Forelimb muscle (tissue), 1 donor: ENCODE measurements at regions not wholly inside any gene's neighbourhood (a gene's known extent, or its start where the extent isn't known, plus 50 kb on each side); places are given as distances from the start of the nearest gene placed in this dataset.
"Not testable (repeated sequence)": the region's sequence is repeated elsewhere in the genome, so short reads cannot be mapped to it uniquely, and the experiment has no call there.

Experiments
- DNase-seq: peaks from one replicate; pipeline ENCODE4 v3.0.0-alpha.2; 2013; ENCODE audit warnings: low read depth

DNA sequence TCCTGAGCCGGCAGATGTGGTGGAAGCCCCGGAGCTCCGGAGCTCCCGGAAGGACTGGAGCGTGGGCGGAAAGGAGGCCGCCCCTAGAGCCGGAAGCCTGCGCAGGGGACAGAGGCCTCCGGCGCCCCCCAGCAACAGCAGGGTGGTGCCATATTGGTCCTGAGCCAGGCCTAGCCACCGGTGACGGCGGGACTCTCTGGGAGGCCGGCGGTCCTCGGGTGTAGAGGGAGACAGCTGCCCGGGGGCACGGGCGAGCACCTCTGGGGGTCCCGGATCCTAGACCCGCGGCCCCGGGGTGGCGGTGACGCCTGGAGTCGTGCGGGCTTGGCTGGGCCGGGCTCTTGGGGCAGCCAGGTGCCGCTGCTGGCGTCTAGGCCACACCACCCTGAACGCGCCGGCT lies 1472.2 kb downstream of the FOXD4L5 start:
- DNase-seq, result not testable (repeated sequence)

DNA sequence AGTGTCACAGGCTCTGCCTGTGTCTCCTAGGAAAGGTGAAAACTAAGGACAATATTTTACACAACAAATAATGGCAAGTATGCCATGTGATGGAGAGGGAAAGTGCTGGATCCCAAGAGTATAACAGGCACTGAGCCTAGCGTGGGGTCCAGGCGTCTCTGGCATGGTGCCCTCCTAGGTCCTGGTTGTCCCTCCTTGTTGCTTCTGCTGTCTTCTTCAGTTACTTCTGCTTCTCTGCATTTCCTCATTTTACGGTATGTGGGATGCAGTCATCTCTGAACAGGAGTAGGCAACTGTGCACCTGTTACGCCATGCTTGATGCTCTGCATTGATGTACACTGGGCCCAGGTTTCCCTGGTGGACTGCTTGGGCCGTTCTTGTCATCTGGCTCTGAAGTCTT lies 1480.8 kb downstream of the FOXD4L5 start:
- DNase-seq, result not testable (repeated sequence)

DNA sequence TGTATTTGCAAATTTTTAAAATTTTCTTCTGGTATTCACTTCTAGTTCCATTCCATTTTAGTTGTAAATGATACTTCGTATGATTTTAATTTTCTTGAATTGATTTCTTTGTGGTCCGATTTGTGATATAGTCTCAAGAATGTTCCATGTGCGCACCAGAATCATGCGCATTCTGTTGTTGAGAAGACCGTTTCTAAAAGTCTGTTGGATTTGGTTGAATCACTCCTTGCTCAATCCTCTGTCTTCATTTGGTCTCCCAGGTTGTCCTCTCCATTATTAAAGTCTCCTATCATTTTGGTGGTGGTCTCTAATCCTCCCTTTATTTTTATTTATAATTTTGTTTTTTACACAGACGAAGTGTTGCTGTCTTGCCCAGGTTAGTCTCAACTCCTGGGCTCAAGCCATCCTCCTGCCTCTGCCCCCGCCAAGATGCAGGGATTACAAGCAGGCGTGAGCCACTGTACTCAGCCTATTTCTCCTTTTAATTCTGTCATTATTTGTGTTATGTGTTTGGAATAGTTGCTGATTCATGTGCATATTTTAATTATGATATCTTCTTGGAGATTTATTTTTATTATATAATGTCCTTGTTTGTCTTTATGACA lies 1490.8 kb downstream of the FOXD4L5 start:
- not testable (repeated sequence) for DNase-seq

DNA sequence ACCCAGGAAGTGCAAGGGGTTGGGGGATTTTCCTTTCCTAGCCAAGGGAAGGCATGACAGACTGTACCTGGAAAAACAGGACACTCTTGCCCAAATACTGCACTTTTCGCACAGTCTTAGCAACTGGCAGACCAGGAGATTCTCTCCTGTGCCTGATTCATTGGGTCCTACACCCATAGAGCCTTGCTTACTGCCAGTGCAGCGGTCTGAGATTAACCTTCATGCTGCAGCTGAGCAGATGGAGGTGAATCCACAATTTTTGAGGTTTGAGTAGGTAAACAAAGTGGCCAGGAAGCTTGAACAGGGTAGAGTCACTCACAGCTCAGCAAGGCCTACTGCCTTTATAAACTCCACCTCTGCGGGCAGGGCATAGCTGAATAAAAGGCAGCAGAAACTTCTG lies 1497.6 kb downstream of the FOXD4L5 start:
- DNase-seq, result not testable (repeated sequence)

DNA sequence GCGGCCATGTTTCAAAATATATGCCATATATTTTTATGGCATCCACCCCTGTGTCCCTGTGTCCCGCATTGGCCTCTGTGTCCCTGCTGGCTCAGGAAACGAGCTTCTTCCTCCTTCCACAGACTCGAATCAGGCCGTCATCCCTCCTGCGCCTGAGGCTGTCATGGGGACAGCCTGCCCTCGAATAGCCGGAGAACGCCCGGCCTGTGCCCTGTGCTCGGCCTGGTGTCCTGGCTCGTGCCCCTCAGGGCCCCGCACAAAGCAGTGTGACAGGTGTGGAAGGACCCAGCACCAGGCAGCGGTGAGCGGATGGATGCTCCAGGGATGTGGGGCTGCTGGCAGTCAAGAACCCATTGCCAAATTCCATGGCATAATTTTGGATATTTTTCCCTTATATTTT lies 1500.0 kb downstream of the FOXD4L5 start:
- not testable (repeated sequence) for DNase-seq

DNA sequence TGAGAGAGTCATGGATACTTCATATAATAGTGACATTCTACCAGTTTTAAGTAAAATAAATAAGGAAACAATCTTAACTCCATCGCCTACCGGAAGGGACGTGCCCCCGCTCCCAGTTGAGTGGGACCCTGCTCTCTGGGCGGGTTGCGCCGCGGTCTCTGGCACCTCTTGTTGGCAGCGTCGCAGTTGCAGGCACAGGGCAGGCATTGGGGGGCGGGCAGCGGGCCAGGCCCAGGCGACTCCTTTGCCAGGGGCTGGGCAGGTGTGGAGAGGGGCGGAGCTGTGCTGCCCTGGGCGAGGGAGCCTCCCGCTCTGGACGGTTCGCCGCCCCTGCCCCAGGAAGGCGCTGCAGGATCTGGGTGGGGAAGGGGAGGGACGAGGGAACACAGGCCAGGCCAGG lies 1500.6 kb downstream of the FOXD4L5 start:
- not testable (repeated sequence) for DNase-seq

DNA sequence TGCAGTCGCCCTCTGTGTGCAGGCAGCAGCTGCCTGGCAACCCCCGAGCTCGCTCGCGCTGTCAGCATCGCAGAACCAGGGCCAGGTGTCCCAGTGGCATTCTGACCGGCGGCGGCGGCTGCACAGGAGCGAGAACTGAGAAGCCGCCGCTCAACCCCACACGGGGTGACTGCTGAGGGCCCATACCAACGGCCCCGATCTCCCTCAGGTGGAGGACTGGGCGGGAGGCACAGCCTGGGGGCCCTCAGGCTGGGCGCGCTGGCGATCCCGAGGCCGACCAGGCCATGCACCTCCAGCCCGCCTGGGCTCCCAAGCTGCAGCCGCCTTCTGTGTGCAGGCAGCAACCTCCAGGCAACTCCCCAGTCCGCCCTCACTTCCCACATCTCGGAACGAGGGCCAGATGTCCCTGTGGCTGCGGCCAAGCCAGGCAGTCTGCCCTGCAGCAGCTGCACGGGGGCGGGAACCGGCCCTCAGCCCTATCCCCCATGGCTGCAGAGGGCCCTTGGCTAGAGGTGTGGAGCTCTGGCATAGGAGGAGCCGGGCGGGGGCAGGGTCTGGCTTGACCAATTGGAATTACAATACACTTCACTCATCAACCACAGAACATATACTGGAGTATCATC lies 1503.1 kb downstream of the FOXD4L5 start:
- not testable (repeated sequence) for DNase-seq

DNA sequence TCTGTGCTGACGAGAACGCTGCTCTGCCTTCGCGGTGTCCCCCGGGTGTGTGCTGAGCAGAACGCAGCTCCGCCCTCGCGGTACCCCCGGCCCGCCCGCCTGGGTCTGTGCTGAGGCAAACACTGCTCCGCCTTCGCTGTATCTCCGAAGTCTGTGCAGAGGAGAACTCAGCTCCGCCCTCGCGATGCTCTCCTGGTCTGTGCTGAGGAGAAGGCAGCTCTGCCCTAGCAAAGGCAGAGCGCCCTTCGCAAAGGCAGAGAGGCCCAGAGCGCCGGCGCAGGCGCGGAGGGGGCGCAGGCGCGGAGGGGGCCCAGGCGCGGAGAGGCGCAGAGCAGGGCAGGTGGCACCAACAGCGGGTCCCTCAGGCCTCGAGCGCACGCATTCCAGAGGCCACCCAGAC lies 1503.6 kb downstream of the FOXD4L5 start:
- not testable (repeated sequence) for DNase-seq

DNA sequence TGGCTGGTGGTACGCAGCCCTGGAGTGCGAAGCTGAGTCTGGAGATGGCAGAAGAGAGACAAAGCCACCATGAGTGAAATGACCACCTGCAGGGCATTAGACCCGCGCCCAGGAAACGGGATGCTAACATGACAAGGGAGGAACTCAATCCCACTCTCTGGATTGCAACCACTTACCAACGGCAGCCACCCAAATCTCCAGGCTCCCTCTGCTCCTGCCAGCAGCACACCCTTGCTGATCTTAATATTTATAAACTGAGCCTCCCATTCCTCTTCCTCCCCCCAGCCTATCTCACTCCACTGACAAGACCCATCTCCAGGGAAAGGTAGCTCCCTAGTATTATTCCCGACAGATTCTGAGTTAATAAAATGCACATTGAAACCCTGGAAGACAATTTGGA lies 1508.8 kb downstream of the FOXD4L5 start:
- DNase-seq, result not testable (repeated sequence)

DNA sequence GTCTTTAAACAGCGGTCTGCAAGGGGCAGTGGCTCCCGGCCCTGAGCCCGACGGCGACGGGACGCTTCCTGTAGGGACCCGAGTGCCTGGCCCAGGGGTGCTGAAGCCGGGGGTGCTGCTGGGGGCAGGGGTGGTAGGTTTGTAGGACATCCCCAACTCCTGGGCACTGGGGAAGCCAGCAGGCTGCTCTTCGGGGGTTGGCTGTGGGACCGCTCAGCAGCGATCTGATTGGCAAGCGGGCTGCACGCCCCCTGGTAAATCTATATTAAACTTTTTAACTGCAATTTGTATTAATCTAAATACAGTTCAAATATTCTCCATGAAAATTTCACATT lies 1510.0 kb downstream of the FOXD4L5 start:
- not testable (repeated sequence) for DNase-seq

DNA sequence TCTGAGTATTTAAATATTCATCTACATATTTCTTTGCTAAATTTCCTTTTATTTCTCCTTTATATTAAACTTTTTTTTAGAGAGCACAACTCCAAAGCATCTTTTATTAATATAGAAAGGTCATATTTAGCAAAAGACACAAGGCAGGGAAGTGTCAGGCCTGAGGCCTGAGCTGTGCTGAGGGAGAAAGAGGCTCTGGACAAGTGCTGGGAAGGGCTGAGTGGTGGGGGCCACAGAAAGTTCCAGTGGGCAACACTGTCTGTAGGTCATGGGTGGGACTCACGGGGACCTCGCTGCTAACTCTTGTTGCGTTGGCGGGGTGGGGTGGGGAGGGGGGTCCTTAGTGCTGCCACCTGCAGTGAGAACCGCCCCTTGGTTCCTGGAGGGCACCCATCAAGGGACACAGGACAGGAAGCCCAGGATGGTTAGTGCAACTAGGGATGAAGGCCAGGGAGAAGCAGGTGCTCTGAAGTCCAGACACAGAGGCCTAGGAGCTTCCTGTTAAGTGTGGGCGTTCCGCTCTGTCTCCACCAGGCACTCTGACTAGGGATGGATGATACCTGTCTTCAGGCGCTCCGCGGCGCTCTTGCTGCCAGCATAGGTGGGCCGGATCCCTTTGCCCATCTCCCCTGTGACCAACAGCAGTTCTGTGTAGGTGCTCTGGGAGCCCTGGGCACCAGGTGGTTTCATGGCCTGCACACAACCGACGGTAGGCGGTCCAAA lies 1510.5 kb downstream of the FOXD4L5 start:
- DNase-seq, result not testable (repeated sequence)

DNA sequence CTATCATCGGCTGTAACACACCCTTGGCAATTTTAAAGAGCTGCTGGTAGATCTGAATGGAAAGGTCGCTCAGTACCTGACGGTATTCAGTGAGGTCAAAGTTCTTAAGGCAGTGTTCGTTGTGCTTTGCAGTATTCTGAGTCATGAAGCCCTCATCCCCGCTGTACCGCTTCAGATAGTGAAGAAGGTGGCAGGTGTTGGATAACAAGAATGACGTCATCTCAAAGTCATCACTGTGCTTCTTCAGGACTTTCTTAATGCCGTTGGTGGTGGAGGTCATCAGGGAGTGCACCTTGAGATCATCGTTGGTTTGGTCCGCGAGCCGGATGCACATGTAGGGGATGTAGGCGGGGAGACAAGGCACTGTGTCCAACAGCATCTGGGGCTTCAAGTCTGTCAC lies 1522.8 kb downstream of the FOXD4L5 start:
- not testable (repeated sequence) for DNase-seq

DNA sequence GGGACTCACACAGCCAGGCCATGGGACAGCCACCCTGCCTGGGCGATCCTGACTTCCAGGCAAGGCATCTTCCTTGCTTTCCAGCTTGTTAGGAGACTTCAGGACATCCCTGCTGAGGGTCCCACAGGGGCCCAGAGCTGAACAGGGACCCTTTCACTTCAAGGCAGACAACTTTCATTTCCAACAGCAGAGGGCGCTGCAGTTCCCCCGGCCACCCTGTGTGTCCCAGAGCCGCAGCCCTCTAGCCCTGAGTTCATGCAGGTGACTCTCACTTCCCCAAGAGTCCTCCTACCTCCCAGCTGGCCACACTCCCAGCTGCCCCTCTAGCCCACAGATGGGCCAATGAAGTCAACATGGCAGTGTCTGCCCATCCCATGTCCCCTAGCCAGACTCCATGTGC lies 1556.0 kb downstream of the FOXD4L5 start:
- not testable (repeated sequence) for DNase-seq

DNA sequence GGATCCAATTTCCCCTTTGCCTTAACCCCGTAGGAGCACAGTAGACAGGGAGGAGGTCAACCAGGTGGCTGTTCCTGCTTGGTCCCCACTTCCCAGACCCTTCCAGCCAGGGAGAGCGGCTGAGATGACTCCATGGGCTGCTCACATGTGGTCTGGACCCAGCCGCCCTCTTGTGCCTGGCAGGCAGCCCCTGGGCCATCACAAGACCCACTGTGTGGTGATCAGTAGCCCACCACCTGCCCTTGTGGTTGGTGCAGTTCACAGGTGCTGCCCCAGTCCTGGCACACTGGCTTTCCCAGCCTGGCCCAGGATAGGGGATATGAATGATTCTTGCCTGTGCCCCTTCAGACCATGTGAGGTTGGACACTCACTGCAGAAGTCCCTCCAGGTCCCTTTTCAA lies 1556.7 kb downstream of the FOXD4L5 start:
- DNase-seq, result no peak

DNA sequence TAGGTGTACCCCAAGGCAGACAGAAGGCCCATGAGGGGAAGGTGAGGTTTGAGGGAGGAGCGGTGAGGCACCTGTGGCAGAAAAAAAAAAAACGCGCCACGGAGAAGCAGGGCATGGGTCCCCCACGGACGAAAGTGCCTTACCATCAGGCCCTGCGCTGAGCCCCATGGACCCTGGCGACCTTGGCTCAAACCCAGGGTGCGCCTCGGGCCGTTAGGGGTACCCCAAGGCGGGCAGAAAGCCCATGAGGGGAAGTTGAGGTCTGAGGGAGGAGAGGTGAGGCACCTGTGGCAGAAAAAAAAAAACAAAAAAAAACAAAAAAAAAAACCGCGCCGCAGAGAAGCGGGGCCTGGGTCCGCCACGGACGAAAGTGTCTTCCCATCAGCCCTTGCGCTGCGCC lies 1576.7 kb downstream of the FOXD4L5 start:
- not testable (repeated sequence) for DNase-seq

DNA sequence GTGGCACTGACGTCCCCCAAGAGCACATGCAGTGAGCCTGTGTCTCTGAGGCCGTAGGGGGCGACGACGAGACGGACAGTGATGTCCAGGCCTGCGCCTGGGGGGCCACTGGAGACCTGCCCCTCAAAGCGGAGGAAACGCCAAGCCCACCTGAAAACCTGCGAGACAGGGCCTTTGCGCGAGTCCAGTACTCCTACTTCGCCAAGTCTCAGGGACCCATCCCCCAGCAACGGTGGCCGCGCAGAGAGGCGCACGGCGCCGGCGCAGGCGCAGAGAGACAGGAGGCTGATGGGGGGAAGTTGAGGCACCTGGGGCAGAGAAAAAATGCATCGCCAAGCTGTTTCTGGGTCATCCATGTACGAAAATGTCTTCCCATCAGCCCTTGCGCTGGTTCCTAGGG lies 1580.6 kb downstream of the FOXD4L5 start:
- DNase-seq, result not testable (repeated sequence)

DNA sequence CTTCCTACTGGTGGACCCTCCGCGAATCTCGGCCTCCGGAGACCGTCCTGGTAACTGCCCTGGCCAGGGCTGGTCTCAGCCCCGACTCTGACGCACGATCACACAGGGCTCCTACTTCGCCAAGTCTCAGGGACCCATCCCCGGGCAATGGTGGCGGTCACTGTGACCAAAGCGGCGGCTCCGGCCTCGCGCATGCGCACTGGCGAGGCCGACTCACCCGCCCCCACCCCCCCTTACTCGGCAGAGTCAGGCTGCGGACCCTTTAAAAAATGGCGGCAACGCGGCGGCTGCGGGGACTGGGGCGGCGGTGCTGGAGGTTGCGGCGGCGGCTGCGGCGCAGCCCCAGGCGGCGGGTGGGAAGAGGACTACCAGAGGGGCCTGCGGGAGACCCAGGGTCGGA lies 1581.3 kb downstream of the FOXD4L5 start:
- DNase-seq, result not testable (repeated sequence)

DNA sequence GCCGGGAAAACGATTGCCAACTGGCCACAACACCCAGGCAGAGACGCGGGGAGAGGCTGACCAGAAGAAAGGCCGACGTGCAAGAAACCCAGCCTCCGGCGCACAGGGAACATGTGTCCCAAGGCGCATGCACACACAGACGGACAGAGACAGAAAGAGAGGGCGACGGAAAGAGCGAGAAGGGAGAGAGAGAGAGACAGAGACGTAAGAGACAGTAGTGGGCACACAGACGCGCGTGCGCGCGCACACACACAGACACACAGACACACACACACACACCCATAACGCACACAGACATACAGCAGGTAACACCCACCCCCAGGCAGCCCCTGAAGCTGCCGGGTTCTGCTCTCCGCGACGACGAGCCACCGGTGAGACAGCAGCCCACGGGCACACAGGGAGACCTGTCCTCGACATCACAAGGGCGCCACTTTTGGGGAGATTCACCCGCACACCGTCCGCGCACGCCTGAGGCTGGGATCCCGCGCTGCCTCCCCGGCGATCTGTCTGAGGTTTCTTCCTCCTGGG lies 1581.8 kb downstream of the FOXD4L5 start:
- not testable (repeated sequence) for DNase-seq
